Stimulated activated CD8-positive, alpha-beta memory T cell treated with anti-CD3 and anti-CD28 coated beads, Interleukin-12 subunit alpha, Interleukin-12 subunit beta, amount 100 ng/mL, for 1 hour (primary cell): ENCODE measurements at regions not wholly inside any gene's neighbourhood (a gene's known extent, or its start where the extent isn't known, plus 50 kb on each side); places are given as distances from the start of the nearest gene placed in this dataset.
"Not testable (repeated sequence)": the region's sequence is repeated elsewhere in the genome, so short reads cannot be mapped to it uniquely, and the experiment has no call there.

Experiments used
- DNase-seq: peaks from one replicate; pipeline ENCODE4 v3.0.0-alpha.2; 2020; ENCODE audit warnings: low read depth

GRCh38 chr3:30439451-30440053 is 166.8 kb upstream of the TGFBR2 start:
- no peak for DNase-seq

GRCh38 chr3:30440147-30440604 is 166.2 kb upstream of the TGFBR2 start:
- DNase-seq: no peak

GRCh38 chr3:30440880-30441279 is 165.5 kb upstream of the TGFBR2 start:
- DNase-seq: no peak

GRCh38 chr3:30443756-30444673 is 162.4 kb upstream of the TGFBR2 start:
- no peak for DNase-seq

- no peak for DNase-seq
Observed at GRCh38 chr3:30448450-30449289, 157.7 kb upstream of the TGFBR2 start.

- DNase-seq: no peak
Observed at GRCh38 chr3:30449290-30449632, 157.1 kb upstream of the TGFBR2 start.

- DNase-seq: no peak
Observed at GRCh38 chr3:30452446-30452845, 154.0 kb upstream of the TGFBR2 start.

GRCh38 chr3:30453360-30454039 is 152.9 kb upstream of the TGFBR2 start:
- DNase-seq: no peak

GRCh38 chr3:30454636-30455035 is 151.8 kb upstream of the TGFBR2 start:
- no peak for DNase-seq

GRCh38 chr3:30455112-30455511 is 151.3 kb upstream of the TGFBR2 start:
- not testable (repeated sequence) for DNase-seq

- no peak for DNase-seq
Observed at GRCh38 chr3:30455840-30456239, 150.6 kb upstream of the TGFBR2 start.

- DNase-seq: no peak
Observed at GRCh38 chr3:30456264-30456663, 150.1 kb upstream of the TGFBR2 start.

- DNase-seq: no peak
Observed at GRCh38 chr3:30457081-30457480, 149.3 kb upstream of the TGFBR2 start.

- no peak for DNase-seq
Observed at GRCh38 chr3:30457726-30458125, 148.7 kb upstream of the TGFBR2 start.

- no peak for DNase-seq
Observed at GRCh38 chr3:30458376-30459171, 147.8 kb upstream of the TGFBR2 start.

GRCh38 chr3:30461311-30461710 is 145.1 kb upstream of the TGFBR2 start:
- no peak for DNase-seq

GRCh38 chr3:30462721-30463470 is 143.5 kb upstream of the TGFBR2 start:
- DNase-seq: no peak

GRCh38 chr3:30464381-30464780 is 142.0 kb upstream of the TGFBR2 start:
- no peak for DNase-seq

GRCh38 chr3:30465454-30465853 is 140.9 kb upstream of the TGFBR2 start:
- no peak for DNase-seq

GRCh38 chr3:30467596-30468238 is 138.7 kb upstream of the TGFBR2 start:
- DNase-seq: no peak
